CD4-positive, CD25-positive, alpha-beta regulatory T cell (primary cell): ENCODE measurements at regions not wholly inside any gene's neighbourhood (a gene's known extent, or its start where the extent isn't known, plus 50 kb on each side); places are given as distances from the start of the nearest gene placed in this dataset.
"Not testable (repeated sequence)": the region's sequence is repeated elsewhere in the genome, so short reads cannot be mapped to it uniquely, and the experiment has no call there.

Source experiments
- ATAC-seq, 2 donors: fragments of 150-1000 bp; cut with Tn5 transposase; one replicate each; pipeline ENCODE4 v1.10.0; 2021; ENCODE audit warnings: low read depth in 2 of 2, moderate number of reproducible peaks in 2 of 2, moderate library complexity in 1 of 2
- DNase-seq, 3 donors: peaks; one replicate each; pipeline versions ENCODE4 v3.0.0 to v3.0.0-alpha.2; 2012 to 2022; ENCODE audit warnings: mixed read lengths in 1 of 3
- H3K27ac ChIP-seq: one replicate; pipeline ENCODE4 v1.7.0; 2013; ENCODE audit warnings: mild to moderate bottlenecking, low read length; ENCODE audit not compliant: insufficient read depth, poor library complexity, severe bottlenecking
- H3K27me3 ChIP-seq: one replicate; pipeline ENCODE4 v1.7.0; 2013; ENCODE audit warnings: low read length; ENCODE audit not compliant: control insufficient read depth, insufficient read depth
- H3K36me3 ChIP-seq: one replicate; pipeline ENCODE4 v1.7.0; 2013; ENCODE audit warnings: mild to moderate bottlenecking, low read length, moderate library complexity; ENCODE audit not compliant: control insufficient read depth, insufficient read depth
- H3K4me1 ChIP-seq: 2 replicates; pipeline ENCODE4 v1.7.0; 2013; ENCODE audit warnings: mild to moderate bottlenecking, low read length; ENCODE audit not compliant: insufficient read depth, control insufficient read depth, poor library complexity, severe bottlenecking
- H3K4me3 ChIP-seq: one replicate; pipeline ENCODE4 v1.7.0; 2013; ENCODE audit warnings: low read depth, mild to moderate bottlenecking, low read length, moderate library complexity
- H3K9me3 ChIP-seq, 2 experiments: 1 replicate in 1 of 2; 2 replicates in 1 of 2; pipeline ENCODE4 v1.7.0; 2013; ENCODE audit warnings: low read length in 2 of 2, mild to moderate bottlenecking in 1 of 2, moderate library complexity in 1 of 2; ENCODE audit not compliant: control insufficient read depth in 2 of 2
- H3K27ac Mint-ChIP-seq, 3 donors: one replicate each; pipeline ENCODE4 v1.8.0; 2020 to 2022; ENCODE audit warnings: mild to moderate bottlenecking in 3 of 3, mixed read lengths in 3 of 3, moderate library complexity in 2 of 3
- H3K27me3 Mint-ChIP-seq: one replicate; pipeline ENCODE4 v1.8.0; 2022; ENCODE audit warnings: mild to moderate bottlenecking, mixed read lengths
- H3K36me3 Mint-ChIP-seq: one replicate; pipeline ENCODE4 v1.8.0; 2020; ENCODE audit warnings: mixed read lengths
- H3K4me1 Mint-ChIP-seq, 4 donors: one replicate each; pipeline ENCODE4 v1.8.0; 2020 to 2022; ENCODE audit warnings: mixed read lengths in 4 of 4, mild to moderate bottlenecking in 1 of 4
- H3K4me3 Mint-ChIP-seq, 4 donors: one replicate each; pipeline ENCODE4 v1.8.0; 2020 to 2022; ENCODE audit warnings: mild to moderate bottlenecking in 4 of 4, mixed read lengths in 4 of 4, moderate library complexity in 3 of 4
- H3K9me3 Mint-ChIP-seq, 7 donors: one replicate each; pipeline ENCODE4 v1.8.0; 2020 to 2022; ENCODE audit warnings: mixed read lengths in 7 of 7, mild to moderate bottlenecking in 3 of 7, moderate library complexity in 2 of 7

- no peak overlapping the region for H3K4me3 Mint-ChIP-seq
- ATAC-seq = no peak
- no peak overlapping the region for H3K27ac Mint-ChIP-seq
Observed at GRCh38 chr5:118295045-118295444, 693.3 kb downstream of the DTWD2 start.

DNA sequence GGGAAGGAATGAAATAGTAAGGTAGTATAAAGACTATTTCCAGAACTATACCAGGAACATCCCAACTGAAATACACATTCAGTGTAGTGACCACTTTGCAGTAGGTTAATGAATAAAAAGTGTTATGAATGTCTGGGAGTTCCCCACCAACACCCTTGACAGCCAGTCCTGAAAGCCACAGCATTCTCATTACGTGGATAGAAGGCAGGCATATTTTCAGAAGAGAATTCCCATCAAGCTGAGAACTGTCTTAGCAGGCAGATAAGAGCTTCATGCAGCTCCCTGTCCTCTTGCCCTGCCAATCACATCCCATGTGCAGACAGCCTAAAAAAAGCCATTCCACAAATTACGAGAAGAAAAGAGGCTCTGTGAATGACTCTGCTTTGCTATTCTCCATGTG, 695.0 kb downstream of the DTWD2 start:
- DNase-seq (no peak), ATAC-seq (no peak)
- peaks cover 0 to 11% (median 5%) of the 10 kb centered on the region in 7 donors for H3K9me3 Mint-ChIP-seq
- H3K27ac ChIP-seq = no peak overlapping the region
- no peaks in the 10 kb centered on the region for H3K27me3 Mint-ChIP-seq
- H3K9me3 ChIP-seq = no peaks in the 10 kb centered on the region
- H3K4me1 ChIP-seq = no peaks in the 10 kb centered on the region
- no peaks in the 10 kb centered on the region for H3K4me1 Mint-ChIP-seq
- no peak overlapping the region for H3K4me3 ChIP-seq
- H3K36me3 ChIP-seq = no peaks in the 10 kb centered on the region
- H3K27me3 ChIP-seq = no peaks in the 10 kb centered on the region
- no peak overlapping the region for H3K27ac Mint-ChIP-seq
- H3K4me3 Mint-ChIP-seq = no peak overlapping the region
- H3K36me3 Mint-ChIP-seq = no peaks in the 10 kb centered on the region

More at GRCh38 chr5:118295045-118295444, 693.3 kb downstream of the DTWD2 start:
- H3K4me1 ChIP-seq = no peaks in the 10 kb centered on the region
- no peaks in the 10 kb centered on the region for H3K27me3 ChIP-seq
- DNase-seq = no peak
- no peaks in the 10 kb centered on the region for H3K36me3 ChIP-seq
- no peak overlapping the region for H3K27ac ChIP-seq
- Mint-ChIP-seq H3K9me3 (peaks cover 0 to 6% (median 2%) of the 10 kb centered on the region in 7 donors), H3K27me3 (no peaks in the 10 kb centered on the region), H3K36me3 (no peaks in the 10 kb centered on the region), H3K4me1 (no peaks in the 10 kb centered on the region)
- H3K4me3 ChIP-seq = no peak overlapping the region
- no peaks in the 10 kb centered on the region for H3K9me3 ChIP-seq

DNA sequence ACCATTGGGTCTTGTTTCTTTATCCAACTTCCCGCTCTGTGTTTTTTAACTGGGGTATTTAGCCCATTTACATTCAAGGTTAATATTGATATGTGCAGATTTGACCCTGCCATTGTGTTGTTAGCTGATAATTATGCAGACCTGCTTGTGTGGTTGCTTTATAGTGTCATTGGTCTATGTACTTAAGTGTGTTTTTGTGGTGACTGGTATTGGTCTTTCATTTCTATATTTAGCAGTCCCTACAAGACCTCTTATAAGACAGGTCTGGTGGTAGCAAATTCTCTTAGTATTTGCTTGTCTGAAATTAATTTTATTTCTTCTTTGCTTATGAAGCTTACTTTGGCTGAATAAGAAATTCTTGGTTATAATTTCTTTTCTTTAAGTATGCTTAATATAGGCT, 698.1 kb downstream of the DTWD2 start:
- Mint-ChIP-seq H3K36me3 (no peaks in the 10 kb centered on the region), H3K27ac (no peak overlapping the region), H3K27me3 (no peaks in the 10 kb centered on the region), H3K9me3 (peaks cover 2 to 21% (median 9%) of the 10 kb centered on the region in 7 donors), H3K4me1 (no peaks in the 10 kb centered on the region), H3K4me3 (no peak overlapping the region)
- no peaks in the 10 kb centered on the region for H3K4me1 ChIP-seq
- no peaks in the 10 kb centered on the region for H3K27me3 ChIP-seq
- H3K9me3 ChIP-seq = no peaks in the 10 kb centered on the region
- DNase-seq (no peak), ATAC-seq (no peak)
- no peaks in the 10 kb centered on the region for H3K36me3 ChIP-seq
- H3K4me3 ChIP-seq = no peak overlapping the region
- H3K27ac ChIP-seq = no peak overlapping the region

DNA sequence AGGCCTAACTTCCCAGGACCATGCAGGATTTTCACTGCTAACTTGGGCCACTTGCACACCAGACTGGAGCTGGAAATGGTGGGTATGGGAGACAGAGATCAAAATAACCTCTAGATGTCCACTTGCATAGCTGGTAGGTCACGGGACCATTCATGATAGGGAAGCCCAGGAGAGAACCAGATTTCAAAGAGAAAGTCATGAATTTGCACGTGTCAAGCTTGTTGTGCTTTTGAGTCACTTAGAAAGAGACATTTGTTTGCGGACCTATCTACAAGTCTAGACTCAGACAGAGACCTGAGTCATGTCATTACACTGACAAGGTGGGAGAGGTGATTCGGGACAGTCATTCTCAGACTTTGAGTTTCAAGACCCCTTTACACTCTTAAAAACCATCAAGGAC, 704.1 kb downstream of the DTWD2 start:
- ATAC-seq, H3K4me3 ChIP-seq, H3K4me3 Mint-ChIP-seq, H3K4me1 ChIP-seq, H3K4me1 Mint-ChIP-seq, DNase-seq, H3K27ac ChIP-seq, H3K27me3 Mint-ChIP-seq, H3K36me3 ChIP-seq, H3K9me3 ChIP-seq, H3K27ac Mint-ChIP-seq, H3K36me3 Mint-ChIP-seq, H3K27me3 ChIP-seq: not testable (repeated sequence)
- H3K9me3 Mint-ChIP-seq = peaks cover 3 to 15% (median 7%) of the 10 kb centered on the region in 7 donors

GRCh38 chr5:118282480-118283038, 705.8 kb downstream of the DTWD2 start:
- not testable (repeated sequence) for H3K4me1 Mint-ChIP-seq, H3K4me3 Mint-ChIP-seq, H3K4me3 ChIP-seq, H3K4me1 ChIP-seq, DNase-seq, H3K27me3 Mint-ChIP-seq, H3K27ac Mint-ChIP-seq, H3K36me3 ChIP-seq, H3K27ac ChIP-seq, H3K9me3 ChIP-seq, ATAC-seq, H3K27me3 ChIP-seq, H3K36me3 Mint-ChIP-seq
- peaks cover 0 to 13% (median 5%) of the 10 kb centered on the region in 7 donors for H3K9me3 Mint-ChIP-seq

GRCh38 chr5:118279540-118280294, 708.6 kb downstream of the DTWD2 start:
- Histone ChIP-seq H3K4me3 (no peak overlapping the region), H3K4me1 (no peaks in the 10 kb centered on the region), H3K36me3 (no peaks in the 10 kb centered on the region), H3K9me3 (peaks cover 0 to 2% of the 10 kb centered on the region in 2 experiments), H3K27ac (no peak overlapping the region), H3K27me3 (no peaks in the 10 kb centered on the region)
- H3K9me3 Mint-ChIP-seq = peaks cover 0 to 8% (median 5%) of the 10 kb centered on the region in 7 donors
- no peaks in the 10 kb centered on the region for H3K36me3 Mint-ChIP-seq
- no peak for ATAC-seq
- no peak overlapping the region for H3K4me3 Mint-ChIP-seq
- H3K27me3 Mint-ChIP-seq = no peaks in the 10 kb centered on the region
- DNase-seq = no peak
- no peak overlapping the region for H3K27ac Mint-ChIP-seq
- no peaks in the 10 kb centered on the region for H3K4me1 Mint-ChIP-seq

DNA sequence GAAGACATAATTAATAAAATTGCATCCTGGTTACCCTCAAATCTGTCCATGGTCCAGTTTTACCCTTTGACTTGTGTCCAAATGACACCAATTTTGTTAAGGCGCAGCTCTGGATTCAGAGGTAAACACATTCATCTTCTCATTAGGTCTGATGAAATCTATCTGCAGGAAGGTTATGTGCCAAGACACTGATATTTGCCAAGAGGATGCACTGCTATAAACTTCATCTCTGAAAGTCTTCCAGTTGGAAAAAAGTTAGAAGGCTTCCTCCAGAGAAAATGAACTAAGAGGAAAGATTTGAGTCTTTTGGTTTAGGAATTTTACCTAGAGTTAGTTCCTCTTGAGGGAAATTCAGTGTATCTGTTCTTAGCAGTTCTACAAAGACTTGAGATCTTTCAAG, 717.8 kb downstream of the DTWD2 start:
- H3K9me3 Mint-ChIP-seq = peaks cover 1 to 13% (median 4%) of the 10 kb centered on the region in 7 donors
- no peaks in the 10 kb centered on the region for H3K27me3 ChIP-seq
- H3K4me1 ChIP-seq = no peaks in the 10 kb centered on the region
- H3K27me3 Mint-ChIP-seq = no peaks in the 10 kb centered on the region
- H3K27ac Mint-ChIP-seq = no peak overlapping the region
- no peak overlapping the region for H3K4me3 Mint-ChIP-seq
- no peaks in the 10 kb centered on the region for H3K36me3 Mint-ChIP-seq
- no peak overlapping the region for H3K27ac ChIP-seq
- H3K4me3 ChIP-seq = no peak overlapping the region
- H3K9me3 ChIP-seq = peaks cover 0 to 4% of the 10 kb centered on the region in 2 experiments
- no peaks in the 10 kb centered on the region for H3K4me1 Mint-ChIP-seq
- no peak for ATAC-seq
- H3K36me3 ChIP-seq = no peaks in the 10 kb centered on the region
- no peak for DNase-seq

GRCh38 chr5:118258223-118258622, 730.1 kb downstream of the DTWD2 start:
- no peaks in the 10 kb centered on the region for H3K27me3 Mint-ChIP-seq
- DNase-seq (no peak), ATAC-seq (no peak)
- no peak overlapping the region for H3K4me3 ChIP-seq
- H3K4me1 Mint-ChIP-seq = no peaks in the 10 kb centered on the region
- no peaks in the 10 kb centered on the region for H3K9me3 ChIP-seq
- no peak overlapping the region for H3K4me3 Mint-ChIP-seq
- H3K27me3 ChIP-seq = no peaks in the 10 kb centered on the region
- H3K36me3 Mint-ChIP-seq = no peaks in the 10 kb centered on the region
- no peaks in the 10 kb centered on the region for H3K4me1 ChIP-seq
- H3K27ac Mint-ChIP-seq = no peak overlapping the region
- H3K36me3 ChIP-seq = no peaks in the 10 kb centered on the region
- H3K9me3 Mint-ChIP-seq = peaks cover 0 to 7% (median 5%) of the 10 kb centered on the region in 7 donors
- H3K27ac ChIP-seq = no peak overlapping the region
